HepG2 (cell line): ENCODE measurements at regions not wholly inside any gene's neighbourhood (a gene's known extent, or its start where the extent isn't known, plus 50 kb on each side); places are given as distances from the start of the nearest gene placed in this dataset.

Experiments
- ATAC-seq: fragments of 200-7000 bp; cut with Tn5 transposase; 3 replicates; pipeline ENCODE4 v1.9.1; 2020; ENCODE audit warnings: mild to moderate bottlenecking, moderate library complexity
- BruUV-seq: library from RNA; stranded (reverse); fragments of 400-500 nt; replicated peaks from 2 replicates; lab custom pipeline; 2021; lab: Mats Ljungman, UMichigan
- CTCF ChIA-PET: fragments of 300-600 bp; formaldehyde crosslinking; extraction: SDS; loops from one replicate; lab custom pipeline; 2021; ENCODE audit warnings: low total read pairs, inconsistent platforms, low intra/inter-chr PET ratio; lab: Yijun Ruan, JAX
- POLR2A ChIA-PET: fragments of 350-600 bp; sonication (Branson Sonifier 250); formaldehyde crosslinking; loops from one replicate; lab custom pipeline; 2020; ENCODE audit warnings: antibody characterized with exemption, inconsistent platforms; lab: Yijun Ruan, JAX
- DNase-seq: peaks from one replicate; pipeline ENCODE4 v3.0.0-alpha.2; 2015; ENCODE audit warnings: low spot score
- FAIRE-seq: peaks from 3 replicates; lab custom pipeline; 2011; peaks lifted over from hg19 to GRCh38; lab: Jason Lieb, UNC
- H2AFZ ChIP-seq: one replicate; pipeline ENCODE4 v1.6.1; 2011; ENCODE audit warnings: low read length, inconsistent platforms
- H3K27ac ChIP-seq: fragments of 300-600 bp; 3 replicates; pipeline ENCODE4 v1.8.0; 2011; ENCODE audit warnings: mixed run types, mild to moderate bottlenecking, mixed read lengths, low read length, inconsistent platforms; ENCODE audit not compliant: insufficient read depth; ENCODE audit errors: extremely low read length
- H3K27me3 ChIP-seq, 2 experiments: fragments of 200-600 bp in 1 of 2; 2 replicates in 1 of 2; 3 replicates in 1 of 2; pipeline versions ENCODE4 v1.6.0 to v1.8.0; 2011; ENCODE audit warnings: low read length in 2 of 2, mild to moderate bottlenecking in 2 of 2, moderate library complexity in 2 of 2, inconsistent platforms in 1 of 2; ENCODE audit not compliant: insufficient read depth in 2 of 2, control insufficient read depth in 1 of 2
- H3K36me3 ChIP-seq, 2 experiments: fragments of 200-600 bp in 1 of 2; replicated peaks in 1 of 2; 2 replicates in 1 of 2; 3 replicates in 1 of 2; pipeline versions ENCODE4 v1.5.1 to v1.8.0; 2011; ENCODE audit warnings: low read length in 2 of 2, inconsistent platforms in 1 of 2; ENCODE audit not compliant: insufficient read depth in 2 of 2, control insufficient read depth in 1 of 2
- H3K4me1 ChIP-seq: 2 replicates; pipeline ENCODE4 v1.5.1; 2012; ENCODE audit warnings: low read length, inconsistent platforms; ENCODE audit not compliant: insufficient read depth
- H3K4me2 ChIP-seq: 2 replicates; pipeline ENCODE4 v1.6.0; 2011; ENCODE audit warnings: low read depth, low read length, inconsistent platforms
- H3K4me3 ChIP-seq, 3 experiments: fragments of 200-600 bp in 1 of 3; sonication (generic), shearing (Covaris generic) in 1 of 3; replicated peaks in 1 of 3; 2 replicates each; pipeline ENCODE4 v1.5.1; 2011 to 2016; ENCODE audit warnings: low read length in 3 of 3, inconsistent platforms in 2 of 3, low read depth in 2 of 3, mild to moderate bottlenecking in 2 of 3, control low read depth in 1 of 3, mixed read lengths in 1 of 3; ENCODE audit not compliant: insufficient read depth in 1 of 3
- H3K79me2 ChIP-seq: one replicate; pipeline ENCODE4 v1.6.1; 2011; ENCODE audit warnings: low read length, inconsistent platforms; ENCODE audit not compliant: insufficient read depth
- H3K9ac ChIP-seq: 2 replicates; pipeline ENCODE4 v1.6.0; 2011; ENCODE audit warnings: mild to moderate bottlenecking, low read depth, low read length, inconsistent platforms; ENCODE audit not compliant: insufficient read depth
- H3K9me3 ChIP-seq: 2 replicates; pipeline ENCODE4 v1.5.1; 2012; ENCODE audit warnings: mild to moderate bottlenecking, low read length
- H4K20me1 ChIP-seq: 2 replicates; pipeline ENCODE4 v1.6.0; 2011; ENCODE audit warnings: inconsistent platforms, mild to moderate bottlenecking, low read length, moderate library complexity; ENCODE audit not compliant: insufficient read depth
- ATRX ChIP-seq: sonication (generic); formaldehyde crosslinking; IDR thresholded peaks from 2 replicates; pipeline ENCODE4 v1.4.0; 2020; ENCODE audit warnings: missing genetic modification reagents, borderline replicate concordance
- BCL6 ChIP-seq: IDR thresholded peaks from 2 replicates; pipeline ENCODE4 v1.6.1; 2016; ENCODE audit warnings: missing genetic modification reagents, missing compliant biosample characterization
- CEBPB ChIP-seq: IDR thresholded peaks from 2 replicates; pipeline ENCODE4 v1.6.1; 2011; ENCODE audit warnings: low read depth, low read length, improper control_type of control experiment, borderline replicate concordance
- E2F1 ChIP-seq: sonication (generic); formaldehyde crosslinking; IDR thresholded peaks from 2 replicates; pipeline ENCODE4 v1.5.0; 2020; ENCODE audit warnings: missing genetic modification reagents
- GLMP ChIP-seq: sonication (generic); formaldehyde crosslinking; IDR thresholded peaks from 2 replicates; pipeline ENCODE4 v1.9.0; 2021; ENCODE audit warnings: missing genetic modification reagents, mild to moderate bottlenecking, borderline replicate concordance
- HNF4A ChIP-seq: sonication (generic); formaldehyde crosslinking; IDR thresholded peaks from 2 replicates; pipeline ENCODE4 v1.4.0; 2020; ENCODE audit warnings: missing genetic modification reagents
- JUN ChIP-seq: sonication (generic); formaldehyde crosslinking; IDR thresholded peaks from 2 replicates; pipeline ENCODE4 v1.4.0; 2020; ENCODE audit warnings: mild to moderate bottlenecking, missing genetic modification reagents
- SSRP1 ChIP-seq: IDR thresholded peaks from 2 replicates; pipeline ENCODE4 v1.6.1; 2016; ENCODE audit warnings: control low read depth
- SUZ12 ChIP-seq: fragments of 150-350 bp; IDR thresholded peaks from 2 replicates; pipeline ENCODE4 v1.6.1; 2014; ENCODE audit warnings: low read depth, low read length
- YEATS4 ChIP-seq: sonication (generic); formaldehyde crosslinking; IDR thresholded peaks from 2 replicates; pipeline ENCODE4 v1.4.0; 2020; ENCODE audit warnings: missing genetic modification reagents, borderline replicate concordance
- ZBTB42 ChIP-seq: sonication (generic); formaldehyde crosslinking; IDR thresholded peaks from 2 replicates; pipeline ENCODE4 v1.5.0; 2020; ENCODE audit warnings: mild to moderate bottlenecking, missing genetic modification reagents
- ZBTB7B ChIP-seq: sonication (generic); formaldehyde crosslinking; IDR thresholded peaks from 2 replicates; pipeline ENCODE4 v1.4.0; 2020; ENCODE audit warnings: missing genetic modification reagents
- ZC3H13 ChIP-seq: sonication (generic); formaldehyde crosslinking; IDR thresholded peaks from 2 replicates; pipeline ENCODE4 v1.8.1; 2023; ENCODE audit warnings: mild to moderate bottlenecking, missing genetic modification reagents, moderate library complexity
- ZNF782 ChIP-seq: sonication (generic); formaldehyde crosslinking; IDR thresholded peaks from 2 replicates; pipeline ENCODE4 v1.4.0; 2020; ENCODE audit warnings: missing genetic modification reagents, mild to moderate bottlenecking, borderline replicate concordance
- ZSCAN29 ChIP-seq: sonication (generic); formaldehyde crosslinking; conservative IDR thresholded peaks from 2 replicates; pipeline ENCODE4 v1.4.0; 2020; ENCODE audit warnings: mild to moderate bottlenecking, missing genetic modification reagents
- WGBS: methylation state at CpG from one replicate; pipeline ENCODE4 v1.1.6; 2017; ENCODE audit warnings: low lambda C conversion rate; 5-methylcytosine and 5-hydroxymethylcytosine counted together
- in situ Hi-C: cut with HindIII; loops from 2 replicates; pipeline ENCODE4 v1.10.0; 2017; ENCODE audit warnings: low pct_unique_long_range_greater_than_20kb; ENCODE audit not compliant: extremely low pct_ligation_motif_present
- intact Hi-C: fragments of 100-400 bp; cut with micrococcal nuclease; formaldehyde crosslinking; loops from one replicate; pipeline ENCODE4 v1.10.0; 2022; ENCODE audit not compliant: unreplicated experiment
- TF ChIP-seq, protein P1 (sequence below): sonication (generic); formaldehyde crosslinking; IDR thresholded peaks from 2 replicates; pipeline ENCODE4 v1.5.1; 2020; ENCODE audit warnings: missing genetic modification reagents, mild to moderate bottlenecking, borderline replicate concordance

GRCh38 chr2:52402128-52402527 is 1365.5 kb upstream of the CHAC2 start:
- FAIRE-seq (no peak), DNase-seq (no peak), ATAC-seq (no peak)
- intact Hi-C loops, result no loop called here
- in situ Hi-C loops, result no loop called here
- no peak overlapping the region for H2AFZ ChIP-seq
- H3K9me3 ChIP-seq, result peaks cover 17% of the 10 kb centered on the region; the same call in 1 of the 2 replicates
- ChIA-PET POLR2A (no interaction called here), CTCF (no interaction called here)
- no TSS peak for BruUV-seq
- WGBS, result 12% methylated on average over 6 of the region's 6 CpGs
- no peaks in the 10 kb centered on the region for H3K27me3 ChIP-seq
- no peaks in the 10 kb centered on the region for H4K20me1 ChIP-seq
- H3K27ac ChIP-seq, result no peak overlapping the region
- TF ChIP-seq SUZ12 (no peak), ZSCAN29 (CRISPR knock-in tag) (no peak), ZC3H13 (CRISPR knock-in tag) (no peak), GLMP (CRISPR knock-in tag) (no peak), JUN (CRISPR knock-in tag) (no peak)
- TF ChIP-seq, protein P1, sequence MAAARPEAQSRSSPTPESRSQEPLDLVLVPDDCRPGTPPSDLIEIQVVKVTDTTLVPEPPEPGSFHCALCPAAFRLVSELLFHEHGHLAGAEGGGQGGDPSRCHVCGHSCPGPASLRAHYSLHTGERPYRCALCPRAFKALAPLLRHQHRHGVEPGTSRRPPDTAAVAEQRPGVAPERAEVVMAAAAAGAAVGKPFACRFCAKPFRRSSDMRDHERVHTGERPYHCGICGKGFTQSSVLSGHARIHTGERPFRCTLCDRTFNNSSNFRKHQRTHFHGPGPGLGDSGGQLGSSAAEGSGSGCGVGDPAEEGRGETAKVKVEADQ (CRISPR knock-in tag), result no peak
- no peak overlapping the region for H3K4me3 ChIP-seq
- no peaks in the 10 kb centered on the region for H3K36me3 ChIP-seq
- H3K79me2 ChIP-seq, result no peaks in the 10 kb centered on the region
- no peaks in the 10 kb centered on the region for H3K4me1 ChIP-seq
- no peak overlapping the region for H3K9ac ChIP-seq
- no peak overlapping the region for H3K4me2 ChIP-seq

DNA sequence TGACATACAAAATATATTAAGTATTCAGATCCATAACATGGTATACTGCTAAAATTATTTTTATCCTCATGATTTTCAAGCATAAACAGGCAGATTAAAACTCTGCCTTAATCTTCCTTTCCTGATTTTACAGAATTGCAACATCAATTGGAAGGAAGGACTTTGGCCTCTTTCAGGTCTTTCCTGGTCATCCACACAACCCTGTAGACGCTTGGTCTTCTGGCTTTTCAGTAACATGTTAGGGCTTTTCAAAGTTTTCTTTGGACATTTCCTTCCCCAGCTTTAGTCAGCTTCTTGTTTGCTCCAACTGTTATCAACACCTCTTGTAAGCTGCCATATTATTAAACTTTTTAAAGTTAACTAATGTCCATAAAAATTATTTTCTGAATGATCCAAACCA is 1364.9 kb upstream of the NRXN1 start:
- Histone ChIP-seq H3K27ac (no peak overlapping the region), H3K79me2 (no peaks in the 10 kb centered on the region), H3K4me2 (no peak overlapping the region), H3K4me3 (no peak overlapping the region), H3K9me3 (peaks cover 34% of the 10 kb centered on the region), H3K4me1 (no peaks in the 10 kb centered on the region), H2AFZ (no peak overlapping the region), H4K20me1 (no peaks in the 10 kb centered on the region), H3K27me3 (no peaks in the 10 kb centered on the region), H3K9ac (no peak overlapping the region), H3K36me3 (no peaks in the 10 kb centered on the region)
- no peak for FAIRE-seq
- no peak for ATAC-seq
- intact Hi-C loops, result loop anchor here (10.0 kb wide), 1 partner anchor 1272 kb away; no protein-coding TSS in a partner anchor
- DNase-seq, result no peak
- no TSS peak for BruUV-seq
- in situ Hi-C loops, result no loop called here
- 2% methylated on average over 1 of the region's 1 CpG for WGBS
- ChIA-PET CTCF (no interaction called here), POLR2A (no interaction called here)
- TF ChIP-seq CEBPB (peak; percentile 40; the same call in 1 of the 2 replicates), ZNF782 (CRISPR knock-in tag) (no peak), ZBTB7B (CRISPR knock-in tag) (no peak), SSRP1 (no peak), ATRX (CRISPR knock-in tag) (no peak), E2F1 (CRISPR knock-in tag) (no peak), BCL6 (no peak), YEATS4 (no peak), ZBTB42 (CRISPR knock-in tag) (no peak), HNF4A (CRISPR knock-in tag) (0 out of 2 replicates have a peak, but pooled peaks have one; percentile 26)
